Keratinocyte (primary cell): ENCODE measurements at regions not wholly inside any gene's neighbourhood (a gene's known extent, or its start where the extent isn't known, plus 50 kb on each side); places are given as distances from the start of the nearest gene placed in this dataset.
"Not testable (repeated sequence)": the region's sequence is repeated elsewhere in the genome, so short reads cannot be mapped to it uniquely, and the experiment has no call there.

ENCODE experiments used
- DNase-seq: peaks from one replicate; pipeline ENCODE4 v3.0.0-alpha.2; 2011; ENCODE audit warnings: low read depth, missing footprints, low spot score
- FAIRE-seq: peaks from 2 replicates; lab custom pipeline; 2011; peaks lifted over from hg19 to GRCh38; lab: Jason Lieb, UNC
- H2AFZ ChIP-seq: 2 replicates; pipeline ENCODE4 v1.6.0; 2012; ENCODE audit warnings: low read length, control low read depth, inconsistent platforms; ENCODE audit not compliant: control insufficient read depth
- H3K27ac ChIP-seq: 2 replicates; pipeline ENCODE4 v1.5.1; 2011; ENCODE audit warnings: low read length; ENCODE audit not compliant: control insufficient read depth, insufficient read depth
- H3K27me3 ChIP-seq: 3 replicates; pipeline ENCODE4 v1.6.0; 2011; ENCODE audit warnings: low read length; ENCODE audit not compliant: control insufficient read depth, insufficient read depth; ENCODE audit errors: extremely low read depth
- H3K36me3 ChIP-seq, 2 experiments: 2 replicates in 1 of 2; 3 replicates in 1 of 2; pipeline ENCODE4 v1.5.1; 2011; ENCODE audit warnings: low read length in 2 of 2, mild to moderate bottlenecking in 1 of 2; ENCODE audit not compliant: control insufficient read depth in 2 of 2, insufficient read depth in 2 of 2; ENCODE audit errors: extremely low read depth in 1 of 2
- H3K4me1 ChIP-seq: 3 replicates; pipeline ENCODE4 v1.5.1; 2011; ENCODE audit warnings: low read length; ENCODE audit not compliant: control insufficient read depth, insufficient read depth; ENCODE audit errors: extremely low read depth
- H3K4me2 ChIP-seq: 3 replicates; pipeline ENCODE4 v1.6.0; 2011; ENCODE audit warnings: low read depth, low read length; ENCODE audit not compliant: control insufficient read depth, insufficient read depth; ENCODE audit errors: extremely low read depth
- H3K4me3 ChIP-seq, 3 experiments: fragments of 200-600 bp in 1 of 3; sonication (generic) in 1 of 3; 2 replicates in 2 of 3; 3 replicates in 1 of 3; pipeline ENCODE4 v1.5.1; 2011 to 2016; ENCODE audit warnings: low read length in 3 of 3, mild to moderate bottlenecking in 3 of 3, control low read depth in 2 of 3, inconsistent platforms in 1 of 3, low read depth in 1 of 3, mixed read lengths in 1 of 3, mixed run types in 1 of 3, moderate library complexity in 1 of 3; ENCODE audit not compliant: control insufficient read depth in 2 of 3, insufficient read depth in 2 of 3; ENCODE audit errors: extremely low read depth in 1 of 3
- H3K79me2 ChIP-seq: 2 replicates; pipeline ENCODE4 v1.6.0; 2012; ENCODE audit warnings: low read length; ENCODE audit not compliant: control insufficient read depth, insufficient read depth
- H3K9ac ChIP-seq: 3 replicates; pipeline ENCODE4 v1.6.0; 2011; ENCODE audit warnings: low read length; ENCODE audit not compliant: control insufficient read depth, insufficient read depth; ENCODE audit errors: extremely low read depth
- H3K9me1 ChIP-seq: 3 replicates; pipeline ENCODE4 v1.6.0; 2011; ENCODE audit warnings: low read length; ENCODE audit not compliant: control insufficient read depth, insufficient read depth; ENCODE audit errors: extremely low read depth
- H3K9me3 ChIP-seq: 2 replicates; pipeline ENCODE4 v1.5.1; 2012; ENCODE audit warnings: low read depth, low read length; ENCODE audit not compliant: control insufficient read depth
- H4K20me1 ChIP-seq: 3 replicates; pipeline ENCODE4 v1.6.0; 2011; ENCODE audit warnings: low read length; ENCODE audit not compliant: control insufficient read depth, insufficient read depth; ENCODE audit errors: extremely low read depth
- EZH2 ChIP-seq: IDR thresholded peaks from one replicate; pipeline ENCODE4 v1.6.1; 2012; ENCODE audit warnings: inconsistent platforms, mild to moderate bottlenecking, low read length, moderate library complexity
- dilution Hi-C: fragments of 300-500 bp; cut with MboI; formaldehyde crosslinking; loops from one replicate; pipeline ENCODE4 v1.7.0; 2020; ENCODE audit warnings: low sequenced_read_pairs; ENCODE audit not compliant: extremely low pct_ligation_motif_present
- TF ChIP-seq, protein P1 (sequence below), 3 experiments: IDR thresholded peaks in 1 of 3; conservative IDR thresholded peaks in 1 of 3; optimal IDR thresholded peaks in 1 of 3; 2 replicates in 2 of 3; 3 replicates in 1 of 3; pipeline versions ENCODE3 to v1.5.1; 2011; ENCODE audit warnings: low read length in 3 of 3, mild to moderate bottlenecking in 3 of 3, moderate library complexity in 2 of 3, control low read depth in 1 of 3, inconsistent platforms in 1 of 3; ENCODE audit not compliant: insufficient read depth in 2 of 3; ENCODE audit errors: extremely low read depth in 1 of 3

DNA sequence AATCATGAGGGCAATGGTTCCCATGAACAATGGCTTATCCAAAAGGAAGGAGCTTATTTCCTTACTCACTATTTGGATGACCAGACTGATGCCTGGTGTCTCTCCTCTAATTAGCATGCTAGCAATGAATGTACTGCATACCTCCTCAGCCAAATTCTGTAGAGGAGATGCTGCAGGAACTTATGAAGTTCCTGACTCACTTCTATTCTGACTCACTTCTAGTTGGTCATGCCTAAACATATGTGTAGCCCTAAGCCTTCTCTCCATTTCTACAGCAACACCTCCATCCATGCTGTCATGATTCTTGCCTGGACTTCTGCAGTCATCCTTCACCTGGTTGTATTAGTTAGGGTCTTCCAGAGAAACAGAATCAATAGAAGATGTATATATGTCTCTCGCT, 59.9 kb upstream of the MRPS9 start:
- H3K27ac ChIP-seq: no peak overlapping the region
- H3K36me3 ChIP-seq: no peaks in the 10 kb centered on the region
- H4K20me1 ChIP-seq: no peaks in the 10 kb centered on the region
- H3K4me1 ChIP-seq: no peaks in the 10 kb centered on the region
- H3K4me3 ChIP-seq: no peak overlapping the region
- TF ChIP-seq, protein P1, sequence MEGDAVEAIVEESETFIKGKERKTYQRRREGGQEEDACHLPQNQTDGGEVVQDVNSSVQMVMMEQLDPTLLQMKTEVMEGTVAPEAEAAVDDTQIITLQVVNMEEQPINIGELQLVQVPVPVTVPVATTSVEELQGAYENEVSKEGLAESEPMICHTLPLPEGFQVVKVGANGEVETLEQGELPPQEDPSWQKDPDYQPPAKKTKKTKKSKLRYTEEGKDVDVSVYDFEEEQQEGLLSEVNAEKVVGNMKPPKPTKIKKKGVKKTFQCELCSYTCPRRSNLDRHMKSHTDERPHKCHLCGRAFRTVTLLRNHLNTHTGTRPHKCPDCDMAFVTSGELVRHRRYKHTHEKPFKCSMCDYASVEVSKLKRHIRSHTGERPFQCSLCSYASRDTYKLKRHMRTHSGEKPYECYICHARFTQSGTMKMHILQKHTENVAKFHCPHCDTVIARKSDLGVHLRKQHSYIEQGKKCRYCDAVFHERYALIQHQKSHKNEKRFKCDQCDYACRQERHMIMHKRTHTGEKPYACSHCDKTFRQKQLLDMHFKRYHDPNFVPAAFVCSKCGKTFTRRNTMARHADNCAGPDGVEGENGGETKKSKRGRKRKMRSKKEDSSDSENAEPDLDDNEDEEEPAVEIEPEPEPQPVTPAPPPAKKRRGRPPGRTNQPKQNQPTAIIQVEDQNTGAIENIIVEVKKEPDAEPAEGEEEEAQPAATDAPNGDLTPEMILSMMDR (optimal IDR thresholded peaks at IDR 0.05 in 1 of 3, IDR thresholded peaks at IDR 0.05 in 1 of 3, conservative IDR thresholded peaks at IDR 0.05 in 1 of 3; ENCODE audit: extremely low read depth in 1 of 3, insufficient read depth in 2 of 3, low read length in 3 of 3): no peak
- TF ChIP-seq EZH2: no peak
- no peak overlapping the region for H3K4me2 ChIP-seq
- FAIRE-seq (no peak), DNase-seq (no peak)
- H3K9me1 ChIP-seq: no peaks in the 10 kb centered on the region
- dilution Hi-C loops: no loop called here
- H2AFZ ChIP-seq: no peak overlapping the region
- no peaks in the 10 kb centered on the region for H3K9me3 ChIP-seq
- no peaks in the 10 kb centered on the region for H3K27me3 ChIP-seq
- H3K79me2 ChIP-seq: no peaks in the 10 kb centered on the region
- no peak overlapping the region for H3K9ac ChIP-seq

DNA sequence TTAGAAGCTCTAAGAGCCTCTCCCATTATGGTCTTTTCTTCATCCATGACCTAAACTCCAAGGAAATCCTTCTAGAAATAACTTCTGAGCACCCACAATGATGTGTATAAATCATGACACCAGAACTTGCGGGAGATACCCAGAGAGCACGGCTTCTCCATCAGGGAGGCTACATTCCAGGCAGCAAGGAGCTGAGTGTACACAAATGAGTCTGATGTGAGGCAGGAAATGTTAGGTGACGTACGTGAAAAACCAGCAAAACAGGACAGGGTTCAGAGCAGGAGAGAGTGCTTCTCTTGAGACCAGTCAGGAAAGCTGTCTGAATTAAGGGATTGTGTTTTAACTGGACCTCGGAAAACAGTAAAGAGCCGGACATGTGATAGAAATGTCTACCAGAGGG, 58.1 kb upstream of the MRPS9 start:
- H3K9me3 ChIP-seq, H3K4me2 ChIP-seq, dilution Hi-C loops, H3K27me3 ChIP-seq, FAIRE-seq, H3K4me3 ChIP-seq, H3K4me1 ChIP-seq, H3K9me1 ChIP-seq, H4K20me1 ChIP-seq, H3K36me3 ChIP-seq, DNase-seq, H3K79me2 ChIP-seq, H2AFZ ChIP-seq, H3K27ac ChIP-seq, H3K9ac ChIP-seq: not testable (repeated sequence)

DNA sequence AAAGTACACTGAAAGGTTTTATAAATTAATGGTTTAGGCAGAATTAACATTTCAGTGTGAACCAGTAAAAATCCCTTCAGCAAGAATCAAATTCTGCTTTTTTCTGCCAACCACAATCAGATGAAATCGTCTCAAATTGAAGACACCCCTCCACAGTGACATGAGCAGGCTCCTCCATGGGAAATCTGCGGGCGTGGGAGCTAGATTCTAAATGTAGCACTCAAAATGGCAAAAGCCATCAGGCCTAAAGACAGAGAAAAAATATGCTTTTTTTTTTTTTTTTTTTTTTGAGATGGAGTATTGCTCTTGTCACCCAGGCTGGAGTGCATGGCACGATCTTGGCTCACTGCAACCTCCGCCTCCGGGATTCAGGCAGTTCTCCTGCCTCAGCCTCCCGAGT, 55.8 kb upstream of the MRPS9 start:
- Histone ChIP-seq H3K27ac (no peak overlapping the region), H3K79me2 (no peaks in the 10 kb centered on the region), H3K9ac (no peak overlapping the region), H3K36me3 (no peaks in the 10 kb centered on the region), H4K20me1 (no peaks in the 10 kb centered on the region), H3K4me1 (no peaks in the 10 kb centered on the region), H3K9me1 (no peaks in the 10 kb centered on the region), H3K9me3 (no peaks in the 10 kb centered on the region), H2AFZ (no peak overlapping the region), H3K4me3 (no peak overlapping the region), H3K27me3 (no peaks in the 10 kb centered on the region), H3K4me2 (no peak overlapping the region)
- TF ChIP-seq, protein P1 (optimal IDR thresholded peaks at IDR 0.05 in 1 of 3, IDR thresholded peaks at IDR 0.05 in 1 of 3, conservative IDR thresholded peaks at IDR 0.05 in 1 of 3; ENCODE audit: extremely low read depth in 1 of 3, insufficient read depth in 2 of 3, low read length in 3 of 3): no peak
- TF ChIP-seq EZH2: no peak
- FAIRE-seq: no peak
- dilution Hi-C loops: no loop called here
- no peak for DNase-seq
